ENCODE measurements at regions not wholly inside any gene's neighbourhood (a gene's known extent, or its start where the extent isn't known, plus 50 kb on each side); places are given as distances from the start of the nearest gene placed in this dataset.
"Not testable (repeated sequence)": the region's sequence is repeated elsewhere in the genome, so short reads cannot be mapped to it uniquely, and the experiment has no call there.

GRCh38 chr13:78147905-78148304 is 229.3 kb upstream of the EDNRB start:
- Histone ChIP-seq H3K9me3 (ENCODE audit: control insufficient read depth, insufficient read depth, low read length) (no peaks in the 10 kb centered on the region), H3K9ac (ENCODE audit: low read depth, low read length) (no peak overlapping the region), H3K36me3 (ENCODE audit: insufficient read depth, low read length) (no peaks in the 10 kb centered on the region), H3K4me1 (ENCODE audit: insufficient read depth, low read length) (no peaks in the 10 kb centered on the region)

DNA sequence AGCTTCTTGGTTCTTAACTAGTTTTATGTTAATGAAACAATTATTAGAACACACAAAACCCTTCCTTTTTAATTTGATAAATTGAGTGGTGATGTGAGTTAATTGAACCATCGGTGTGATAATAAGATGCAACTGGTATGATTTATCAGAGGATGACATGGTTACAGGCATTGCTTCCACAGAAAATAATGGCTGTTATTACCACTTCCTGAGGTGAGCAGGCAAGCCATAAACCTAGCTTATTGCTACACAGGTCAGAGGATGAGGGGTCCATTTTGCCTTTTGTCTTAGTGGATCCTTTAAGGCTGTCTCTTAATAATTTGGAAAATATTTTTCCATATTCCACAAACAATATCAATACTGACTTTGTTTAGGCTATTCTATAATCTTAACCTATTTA is 226.6 kb upstream of the EDNRB start:
- H3K4me1 ChIP-seq (ENCODE audit: insufficient read depth, low read length), result no peaks in the 10 kb centered on the region
- H3K9me3 ChIP-seq (ENCODE audit: control insufficient read depth, insufficient read depth, low read length), result no peaks in the 10 kb centered on the region
- H3K36me3 ChIP-seq (ENCODE audit: insufficient read depth, low read length), result no peaks in the 10 kb centered on the region
- no peak overlapping the region for H3K9ac ChIP-seq (ENCODE audit: low read depth, low read length)

DNA sequence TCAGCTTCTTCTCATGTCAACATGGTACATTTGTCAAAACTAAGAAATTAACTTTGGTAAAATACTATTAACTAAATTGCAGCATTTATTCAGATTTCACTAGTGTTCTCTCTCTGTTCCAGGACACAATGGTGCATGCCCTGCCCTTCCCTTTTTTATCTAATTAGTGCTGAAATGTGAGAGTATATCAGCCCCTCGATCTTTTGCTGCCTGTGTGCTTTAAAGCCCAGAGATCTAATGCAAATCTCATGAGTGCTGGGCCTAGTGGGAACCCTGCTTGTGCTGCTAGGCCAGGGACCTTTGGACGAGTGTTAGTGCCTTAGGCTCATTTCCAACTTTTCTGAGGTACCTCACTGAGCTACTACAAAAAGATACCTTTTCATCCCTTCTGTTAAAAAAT is 221.1 kb upstream of the EDNRB start:
- Histone ChIP-seq H3K36me3 (ENCODE audit: insufficient read depth, low read length) (no peaks in the 10 kb centered on the region), H3K4me1 (ENCODE audit: insufficient read depth, low read length) (no peaks in the 10 kb centered on the region), H3K9ac (ENCODE audit: low read depth, low read length) (no peak overlapping the region), H3K9me3 (ENCODE audit: control insufficient read depth, insufficient read depth, low read length) (no peaks in the 10 kb centered on the region)

- Histone ChIP-seq H3K9ac (ENCODE audit: low read depth, low read length) (no peak overlapping the region), H3K4me1 (ENCODE audit: insufficient read depth, low read length) (no peaks in the 10 kb centered on the region), H3K36me3 (ENCODE audit: insufficient read depth, low read length) (no peaks in the 10 kb centered on the region), H3K9me3 (ENCODE audit: control insufficient read depth, insufficient read depth, low read length) (no peaks in the 10 kb centered on the region)
Measured at GRCh38 chr13:78138756-78139155, 220.1 kb upstream of the EDNRB start.

DNA sequence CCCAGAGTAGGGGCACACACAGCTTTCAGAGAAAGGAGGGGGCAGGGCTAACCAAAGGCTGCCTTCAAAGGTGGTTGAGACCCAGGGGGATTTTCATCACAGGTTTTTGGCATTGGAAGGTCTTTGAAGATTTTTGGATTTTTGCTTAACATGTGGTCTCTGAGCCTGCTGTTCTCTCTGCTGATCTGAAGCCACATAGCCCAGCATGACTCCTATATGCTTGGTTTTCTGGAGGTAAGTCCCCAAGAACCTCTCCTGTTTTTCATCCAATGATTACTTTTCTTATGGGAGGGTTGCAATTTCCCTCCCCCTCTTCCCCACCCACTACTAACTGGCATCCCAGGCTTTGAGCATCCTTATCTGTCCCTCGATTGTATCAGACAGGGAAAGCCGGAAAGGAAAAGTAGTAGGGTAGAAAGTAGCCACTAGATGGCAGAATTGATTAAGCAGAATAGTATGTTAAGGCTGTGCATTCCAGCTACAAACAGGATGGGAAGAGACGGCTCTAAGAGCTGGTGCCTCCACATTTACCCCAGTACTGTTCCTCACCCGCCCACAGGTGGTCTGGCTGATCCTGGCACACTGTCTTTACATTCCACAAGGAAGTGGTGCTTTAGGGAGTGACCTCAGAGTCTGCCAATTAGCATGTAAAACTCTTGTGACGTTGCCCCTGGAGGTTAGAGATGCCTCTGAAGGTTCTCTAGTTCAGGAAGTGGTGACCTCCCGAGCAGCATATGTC is 218.9 kb upstream of the EDNRB start:
- H3K4me1 ChIP-seq (ENCODE audit: insufficient read depth, low read length), result no peaks in the 10 kb centered on the region
- no peaks in the 10 kb centered on the region for H3K36me3 ChIP-seq (ENCODE audit: insufficient read depth, low read length)
- no peak overlapping the region for H3K9ac ChIP-seq (ENCODE audit: low read depth, low read length)
- H3K9me3 ChIP-seq (ENCODE audit: control insufficient read depth, insufficient read depth, low read length), result no peaks in the 10 kb centered on the region

- H3K36me3 ChIP-seq (ENCODE audit: insufficient read depth, low read length), result no peaks in the 10 kb centered on the region
- H3K9me3 ChIP-seq (ENCODE audit: control insufficient read depth, insufficient read depth, low read length), result no peaks in the 10 kb centered on the region
- H3K9ac ChIP-seq (ENCODE audit: low read depth, low read length), result no peak overlapping the region
- H3K4me1 ChIP-seq (ENCODE audit: insufficient read depth, low read length), result no peaks in the 10 kb centered on the region
Measured at GRCh38 chr13:78136966-78137365, 218.3 kb upstream of the EDNRB start.

GRCh38 chr13:78133511-78133910 is 214.9 kb upstream of the EDNRB start:
- Histone ChIP-seq H3K9ac (ENCODE audit: low read depth, low read length) (no peak overlapping the region), H3K4me1 (ENCODE audit: insufficient read depth, low read length) (no peaks in the 10 kb centered on the region), H3K9me3 (ENCODE audit: control insufficient read depth, insufficient read depth, low read length) (no peaks in the 10 kb centered on the region), H3K36me3 (ENCODE audit: insufficient read depth, low read length) (no peaks in the 10 kb centered on the region)

DNA sequence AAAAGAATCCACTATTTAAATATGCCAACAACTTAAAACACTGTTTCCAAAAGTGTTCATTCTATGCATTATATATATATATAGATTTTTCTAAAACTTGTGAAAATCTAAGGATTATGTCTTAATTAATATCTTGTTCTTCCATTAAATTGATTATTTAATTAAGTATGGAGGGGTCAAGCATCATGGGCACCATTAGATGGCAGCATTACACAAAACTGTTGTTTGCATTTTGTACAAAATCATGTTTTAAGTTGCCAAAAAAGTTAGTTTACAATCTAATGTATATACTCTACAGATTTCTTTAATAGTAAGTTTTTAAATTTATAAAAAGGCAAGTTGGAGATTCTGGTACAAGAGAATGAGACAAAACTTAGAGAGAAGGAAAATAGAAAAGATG is 213.2 kb upstream of the EDNRB start:
- Histone ChIP-seq H3K4me1 (ENCODE audit: insufficient read depth, low read length) (no peaks in the 10 kb centered on the region), H3K9me3 (ENCODE audit: control insufficient read depth, insufficient read depth, low read length) (no peaks in the 10 kb centered on the region; the same call in 1 of the 2 replicates), H3K36me3 (ENCODE audit: insufficient read depth, low read length) (no peaks in the 10 kb centered on the region), H3K9ac (ENCODE audit: low read depth, low read length) (no peak overlapping the region)

- Histone ChIP-seq H3K36me3 (ENCODE audit: insufficient read depth, low read length) (no peaks in the 10 kb centered on the region), H3K9ac (ENCODE audit: low read depth, low read length) (no peak overlapping the region)
Measured at GRCh38 chr13:78131346-78131745, 212.7 kb upstream of the EDNRB start.

DNA sequence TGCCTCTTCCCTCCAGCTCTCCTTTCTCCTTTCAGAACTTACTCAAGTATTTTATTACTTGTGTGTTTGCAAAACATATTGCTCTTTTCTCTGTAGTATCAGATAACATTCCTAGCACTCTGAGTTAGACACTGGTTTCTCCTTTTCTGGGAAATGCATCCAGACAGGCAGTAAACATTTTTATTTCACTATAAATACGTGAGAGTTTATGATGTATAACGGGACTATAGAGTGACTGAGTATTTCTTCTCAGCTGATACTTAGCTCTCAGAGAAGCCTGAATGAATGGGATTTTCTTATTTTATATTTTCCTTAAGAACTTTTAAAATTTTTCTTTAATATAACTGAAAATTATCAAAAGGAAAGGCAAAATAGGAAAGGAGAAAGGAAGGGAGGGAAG is 211.2 kb upstream of the EDNRB start:
- Histone ChIP-seq H3K9ac (ENCODE audit: low read depth, low read length) (no peak overlapping the region), H3K9me3 (ENCODE audit: control insufficient read depth, insufficient read depth, low read length) (no peaks in the 10 kb centered on the region; the same call in 1 of the 2 replicates), H3K4me1 (ENCODE audit: insufficient read depth, low read length) (no peaks in the 10 kb centered on the region), H3K36me3 (ENCODE audit: insufficient read depth, low read length) (no peaks in the 10 kb centered on the region)

More at GRCh38 chr13:78131346-78131745, 212.7 kb upstream of the EDNRB start:
- H3K9me3 ChIP-seq (ENCODE audit: control insufficient read depth, insufficient read depth, low read length), result no peaks in the 10 kb centered on the region; the same call in 1 of the 2 replicates
- H3K4me1 ChIP-seq (ENCODE audit: insufficient read depth, low read length), result no peaks in the 10 kb centered on the region

DNA sequence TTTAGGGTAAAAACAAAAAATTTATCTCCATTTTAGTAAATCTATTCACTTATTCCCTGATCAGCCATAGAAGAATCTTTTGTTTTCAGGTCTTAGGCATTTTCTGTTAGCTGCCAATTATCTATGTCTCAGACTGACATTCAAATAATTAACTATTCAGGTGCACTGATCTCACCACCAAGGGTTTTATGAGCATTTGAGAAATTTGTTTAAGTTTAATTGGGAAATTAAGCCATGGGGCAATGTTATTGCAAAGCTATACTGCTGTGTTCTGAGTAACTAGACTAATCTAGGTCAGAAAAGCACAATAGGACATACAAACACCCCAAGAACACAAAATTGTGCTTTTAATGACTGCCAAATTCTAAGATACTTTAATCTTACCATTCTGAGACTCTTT is 210.7 kb upstream of the EDNRB start:
- no peaks in the 10 kb centered on the region; the same call in 1 of the 2 replicates for H3K9me3 ChIP-seq (ENCODE audit: control insufficient read depth, insufficient read depth, low read length)
- no peaks in the 10 kb centered on the region for H3K4me1 ChIP-seq (ENCODE audit: insufficient read depth, low read length)
- no peaks in the 10 kb centered on the region for H3K36me3 ChIP-seq (ENCODE audit: insufficient read depth, low read length)
- H3K9ac ChIP-seq (ENCODE audit: low read depth, low read length), result no peak overlapping the region

DNA sequence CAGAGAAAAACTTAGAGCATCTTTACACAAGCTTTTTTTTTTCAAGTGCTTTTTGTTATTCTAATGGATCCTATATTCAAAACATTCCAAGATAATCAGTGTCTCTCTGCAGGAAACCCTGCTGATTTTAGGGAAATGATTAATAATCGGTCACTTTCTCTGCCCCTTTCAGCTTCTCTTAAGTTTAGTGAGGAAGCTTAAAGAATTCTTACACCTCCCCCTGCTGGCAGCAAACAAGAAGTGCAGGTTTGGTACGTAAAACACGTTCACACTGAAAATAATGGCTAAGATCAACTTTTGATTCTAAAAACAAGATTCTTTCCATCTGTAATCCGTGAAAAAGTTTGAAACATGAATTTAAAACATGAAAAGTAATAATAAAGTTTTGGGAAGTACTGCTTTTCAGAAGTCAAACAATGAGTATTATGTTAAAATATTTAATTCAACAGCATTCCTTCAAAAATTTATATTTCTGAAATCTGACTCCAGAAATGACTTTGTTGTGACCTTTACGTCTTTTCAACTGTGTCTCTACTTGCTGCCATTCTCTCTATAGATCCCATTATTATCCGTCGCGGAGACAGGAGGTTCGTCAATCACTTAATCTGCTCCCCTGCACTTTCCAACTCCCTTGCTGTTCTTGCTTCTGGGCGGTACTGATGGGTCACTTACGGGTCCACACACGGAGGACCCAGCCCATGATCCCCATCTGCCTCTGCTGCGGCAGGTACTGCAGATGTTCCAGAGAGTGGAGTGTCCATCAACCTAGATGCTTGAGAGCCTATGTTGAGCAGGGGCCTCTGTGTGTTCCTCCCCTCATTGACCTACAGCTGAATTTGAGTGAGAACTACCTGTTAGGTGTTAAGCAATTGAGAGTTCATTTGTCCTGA is 203.1 kb upstream of the EDNRB start:
- Histone ChIP-seq H3K36me3 (ENCODE audit: insufficient read depth, low read length) (no peaks in the 10 kb centered on the region), H3K9ac (ENCODE audit: low read depth, low read length) (no peak overlapping the region), H3K4me1 (ENCODE audit: insufficient read depth, low read length) (0 out of 2 replicates have a peak, but pooled peaks cover 7% of the 10 kb centered on the region), H3K9me3 (ENCODE audit: control insufficient read depth, insufficient read depth, low read length) (peaks cover 7% of the 10 kb centered on the region)

DNA sequence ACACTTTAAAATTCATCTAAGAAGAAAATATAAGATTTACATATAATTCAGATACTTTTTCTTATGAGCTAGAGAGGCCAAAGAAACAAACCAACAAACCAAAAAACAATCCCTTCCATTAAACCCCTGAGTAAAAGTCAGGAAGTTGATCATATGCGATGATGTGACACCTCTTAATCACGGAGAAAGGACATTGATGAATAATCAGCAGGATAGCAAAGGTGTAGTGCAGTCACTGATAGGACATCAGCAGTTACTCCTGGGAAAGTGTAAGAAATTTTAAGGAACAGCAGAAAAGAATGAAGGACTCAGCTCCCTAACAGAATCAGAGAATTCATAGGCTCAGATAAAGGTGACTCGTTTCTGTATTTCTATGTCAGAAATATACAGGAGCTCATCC is 202.4 kb upstream of the EDNRB start:
- Histone ChIP-seq H3K4me1 (ENCODE audit: insufficient read depth, low read length) (0 out of 2 replicates have a peak, but pooled peaks cover 7% of the 10 kb centered on the region), H3K36me3 (ENCODE audit: insufficient read depth, low read length) (no peaks in the 10 kb centered on the region), H3K9me3 (ENCODE audit: control insufficient read depth, insufficient read depth, low read length) (peaks cover 7% of the 10 kb centered on the region), H3K9ac (ENCODE audit: low read depth, low read length) (no peak overlapping the region)

GRCh38 chr13:78120144-78120543 is 201.5 kb upstream of the EDNRB start:
- not testable (repeated sequence) for H3K36me3 ChIP-seq (ENCODE audit: insufficient read depth, low read length); H3K4me1 ChIP-seq (ENCODE audit: insufficient read depth, low read length); H3K9ac ChIP-seq (ENCODE audit: low read depth, low read length); H3K9me3 ChIP-seq (ENCODE audit: control insufficient read depth, insufficient read depth, low read length)

DNA sequence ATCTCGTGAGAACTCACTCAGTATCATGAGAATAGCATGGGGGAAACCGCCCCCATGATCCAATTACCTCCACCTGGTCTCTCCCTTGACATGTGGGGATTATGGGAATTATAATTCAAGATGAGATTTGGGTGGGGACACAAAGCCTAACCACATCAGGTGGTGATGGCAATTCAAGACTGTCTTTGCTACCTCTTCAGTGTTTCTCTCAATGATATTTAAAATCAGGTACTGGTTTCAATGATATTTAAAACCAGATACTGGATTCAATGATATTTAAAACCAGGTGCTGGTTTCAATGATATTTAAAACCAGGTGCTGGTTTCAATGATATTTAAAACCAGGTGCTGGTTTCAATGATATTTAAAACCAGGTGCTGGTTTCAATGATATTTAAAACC is 198.4 kb upstream of the EDNRB start:
- H3K4me1 ChIP-seq (ENCODE audit: insufficient read depth, low read length); H3K9me3 ChIP-seq (ENCODE audit: control insufficient read depth, insufficient read depth, low read length); H3K36me3 ChIP-seq (ENCODE audit: insufficient read depth, low read length); H3K9ac ChIP-seq (ENCODE audit: low read depth, low read length): not testable (repeated sequence)
